HG03521 (cell line): ENCODE measurements at regions not wholly inside any gene's neighbourhood (a gene's known extent, or its start where the extent isn't known, plus 50 kb on each side); places are given as distances from the start of the nearest gene placed in this dataset.
"Not testable (repeated sequence)": the region's sequence is repeated elsewhere in the genome, so short reads cannot be mapped to it uniquely, and the experiment has no call there.

Source experiments
- ATAC-seq: cut with Tn5 transposase; IDR thresholded peaks from one replicate; pipeline ENCODE4 v1.9.1; 2021; ENCODE audit warnings: mild to moderate bottlenecking, moderate library complexity; ENCODE audit not compliant: unreplicated experiment

DNA sequence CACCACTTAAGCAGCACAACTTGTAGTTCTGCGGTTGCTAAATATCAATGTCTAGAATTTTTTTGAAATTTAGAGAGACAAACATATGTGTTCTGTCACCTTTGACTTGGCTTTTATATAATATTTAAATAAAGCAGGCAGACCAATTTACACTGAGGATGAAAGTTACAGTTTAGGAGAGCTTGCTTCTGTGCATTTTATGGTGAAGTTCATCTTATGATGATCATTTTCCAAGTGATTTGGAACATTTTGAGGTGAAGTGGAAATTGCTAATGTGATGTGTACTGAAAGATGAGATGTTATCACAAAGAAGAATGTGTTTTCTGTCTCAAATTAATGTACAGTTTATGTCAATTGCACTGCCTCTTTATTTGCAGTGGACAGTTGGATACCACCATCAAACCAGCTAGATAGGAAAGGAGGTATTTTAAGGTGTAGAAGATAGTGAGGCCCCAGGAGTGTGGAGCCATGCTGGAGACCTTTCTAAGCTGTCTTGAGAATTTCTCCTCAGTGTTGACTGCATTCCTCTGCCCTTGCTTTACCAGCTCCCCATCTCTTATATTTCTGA, 461.9 kb downstream of the UTRN start:
- ATAC-seq, result no peak

DNA sequence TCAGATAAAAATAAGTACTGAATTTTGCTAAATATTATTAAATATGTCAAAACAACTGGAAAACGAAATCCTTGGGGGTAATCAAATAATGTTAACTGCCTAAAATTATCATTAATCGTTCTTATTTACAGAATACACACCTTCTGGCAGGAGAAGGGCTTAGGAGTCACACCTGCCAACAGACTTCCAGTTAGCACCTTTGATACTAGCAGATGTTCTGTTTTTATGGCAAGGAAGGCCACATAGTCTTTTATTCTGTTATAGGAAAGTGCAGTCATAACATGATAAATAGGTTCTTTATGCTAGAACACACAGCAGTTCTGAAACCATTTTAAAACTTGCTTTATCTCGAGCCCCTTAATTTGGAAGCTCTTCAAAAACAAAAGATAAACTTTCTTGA, 464.1 kb downstream of the UTRN start:
- ATAC-seq, result no peak

DNA sequence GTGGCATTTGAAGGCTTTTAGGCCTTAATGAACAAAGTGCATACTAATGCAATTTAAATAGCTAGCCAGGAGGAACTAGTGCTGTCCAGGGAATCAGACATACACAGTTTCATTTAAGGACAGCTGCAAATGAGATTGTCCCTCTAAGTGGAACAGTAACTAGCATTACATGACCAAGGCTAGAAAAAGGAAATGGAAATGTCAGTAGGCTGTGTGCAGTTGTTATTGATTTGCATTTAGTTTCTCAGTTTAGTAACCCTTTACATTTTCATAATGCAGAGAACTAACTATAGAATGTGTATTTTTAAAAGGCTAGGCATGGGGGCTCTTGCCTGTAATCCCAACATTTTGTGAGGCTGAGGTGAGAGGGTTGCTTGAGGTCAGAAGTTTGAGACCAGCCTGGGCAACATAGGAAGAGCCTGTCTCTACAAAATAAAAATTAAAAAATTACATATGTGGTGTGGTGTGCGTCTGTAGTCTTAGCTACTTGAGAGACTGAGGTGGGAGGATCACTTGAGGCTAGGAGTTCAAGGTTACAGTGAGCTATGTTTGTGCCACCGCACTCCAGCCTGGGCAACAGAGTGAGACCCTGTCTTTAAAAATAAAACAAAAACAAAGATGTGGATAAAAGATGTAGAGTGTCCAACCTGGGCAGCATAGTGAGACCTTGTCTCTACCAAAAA, 468.0 kb downstream of the UTRN start:
- ATAC-seq, result peak; percentile 88

DNA sequence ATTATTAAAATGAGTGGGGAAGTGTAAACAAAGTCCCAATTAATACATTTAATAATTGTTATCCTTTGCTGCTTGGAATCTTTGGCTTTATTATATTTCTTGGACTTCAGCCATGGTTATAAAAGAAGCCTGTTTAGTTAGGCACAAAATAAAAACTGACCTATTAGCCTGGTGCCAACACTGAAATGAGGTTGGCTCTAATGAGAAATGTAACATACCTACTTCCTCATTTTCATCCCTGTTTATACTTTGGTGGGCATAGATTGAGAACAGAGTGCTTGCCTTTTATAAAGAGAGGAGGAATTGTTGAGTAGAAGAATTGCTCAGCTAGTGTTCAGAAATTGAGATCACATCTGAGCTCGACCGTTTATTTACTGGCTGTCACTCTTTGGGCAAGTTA, 471.3 kb downstream of the UTRN start:
- no peak for ATAC-seq

- ATAC-seq, result no peak
Measured at GRCh38 chr6:144757299-144757698, 472.2 kb downstream of the UTRN start.

DNA sequence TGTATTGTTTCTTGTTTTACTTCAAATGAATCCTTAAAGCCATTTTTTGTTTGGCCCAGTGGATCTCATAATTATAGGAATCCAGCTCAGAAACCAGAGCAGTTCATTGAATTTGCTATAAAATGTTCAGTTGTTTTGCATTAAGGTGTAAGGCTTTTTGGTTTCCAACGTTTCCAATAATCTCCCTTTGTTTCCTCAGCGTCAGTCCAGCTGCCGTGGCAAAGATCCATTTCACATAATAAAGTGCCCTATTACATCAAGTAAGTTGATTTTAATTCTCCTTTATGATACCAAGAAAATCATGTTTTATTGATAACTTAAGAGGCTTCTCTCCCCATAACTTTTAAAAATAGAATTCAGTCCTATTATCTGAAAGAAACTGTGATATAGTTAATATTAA, 472.6 kb downstream of the UTRN start:
- no peak for ATAC-seq

DNA sequence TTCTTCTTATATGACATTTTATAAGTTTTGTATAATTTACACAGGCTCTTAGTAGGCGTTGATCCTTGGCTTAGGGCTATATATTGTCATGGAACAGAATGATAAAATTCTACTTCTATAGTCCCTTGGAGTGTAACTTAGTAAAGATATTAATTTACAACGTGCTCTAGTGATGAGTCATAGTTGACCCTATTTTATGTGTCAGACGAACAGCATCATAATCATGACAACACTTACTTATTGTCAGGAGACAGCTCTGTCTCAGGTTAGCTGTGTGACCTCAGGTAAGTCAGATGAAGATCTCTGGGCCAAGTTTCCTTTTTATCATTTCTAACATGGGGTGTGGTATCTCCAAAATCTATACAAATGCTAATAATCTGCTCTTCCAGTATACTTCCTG, 473.5 kb downstream of the UTRN start:
- ATAC-seq, result no peak

GRCh38 chr6:144762469-144762868, 477.3 kb downstream of the UTRN start:
- no peak for ATAC-seq

GRCh38 chr6:144767051-144767450, 481.9 kb downstream of the UTRN start:
- no peak for ATAC-seq

GRCh38 chr6:144768551-144769075, 483.5 kb downstream of the UTRN start:
- ATAC-seq, result no peak

GRCh38 chr6:144769142-144769541, 484.0 kb downstream of the UTRN start:
- no peak for ATAC-seq

DNA sequence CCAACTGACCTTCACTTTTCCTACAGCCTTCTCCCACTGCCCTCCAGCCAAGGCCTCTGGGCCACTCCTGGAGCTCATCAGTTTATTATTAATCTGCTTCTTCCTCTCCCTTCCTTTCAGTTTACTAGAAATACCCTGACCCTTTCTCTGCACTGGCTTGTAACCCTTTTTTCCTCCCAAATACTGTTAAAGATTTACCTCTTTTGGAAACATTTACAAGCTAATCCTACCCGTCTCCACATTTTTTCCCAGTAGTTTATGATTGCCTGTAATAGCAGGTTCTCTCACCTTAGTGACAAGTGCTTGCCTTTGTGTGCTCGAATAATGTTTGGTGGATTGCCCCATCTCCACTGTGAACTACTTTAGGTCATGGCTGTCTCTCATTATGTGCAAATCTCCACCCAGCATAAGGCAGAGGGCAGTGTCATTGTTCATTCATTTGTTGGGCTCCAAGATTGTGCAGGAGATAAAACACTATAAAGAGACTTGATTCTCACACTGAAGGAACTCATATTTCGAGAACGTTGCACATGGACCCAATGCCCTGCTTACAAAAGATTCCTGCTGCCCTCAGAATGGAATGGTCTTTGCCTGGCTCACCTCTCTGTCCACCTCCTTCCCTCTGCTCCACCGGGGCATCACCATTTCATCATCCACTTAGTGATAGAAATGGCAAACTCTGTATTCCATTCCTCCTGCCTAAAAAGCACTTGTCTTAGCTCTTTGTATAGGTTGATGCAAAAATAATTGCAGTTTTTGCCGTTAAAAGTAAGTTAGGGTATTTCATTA, 491.1 kb downstream of the UTRN start:
- no peak for ATAC-seq

DNA sequence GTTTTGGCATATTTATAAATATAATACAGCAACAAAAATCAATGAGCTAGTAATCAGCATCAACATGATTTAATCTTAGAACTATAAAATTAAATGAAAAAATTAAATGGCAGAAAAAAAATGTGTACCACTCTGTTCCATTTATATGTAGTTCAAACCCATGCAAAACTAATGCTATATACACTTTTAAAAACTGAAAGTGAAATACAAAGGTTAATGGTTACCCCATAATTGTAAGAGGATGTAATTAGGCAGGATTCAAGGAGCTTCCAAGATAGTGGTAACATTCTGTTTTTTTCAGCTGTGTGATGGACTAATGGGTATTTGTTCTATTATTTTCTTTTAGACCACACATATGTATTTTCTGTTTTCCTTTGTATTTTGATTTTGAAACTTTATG, 492.1 kb downstream of the UTRN start:
- no peak for ATAC-seq

GRCh38 chr6:144778056-144778455, 492.9 kb downstream of the UTRN start:
- no peak for ATAC-seq

DNA sequence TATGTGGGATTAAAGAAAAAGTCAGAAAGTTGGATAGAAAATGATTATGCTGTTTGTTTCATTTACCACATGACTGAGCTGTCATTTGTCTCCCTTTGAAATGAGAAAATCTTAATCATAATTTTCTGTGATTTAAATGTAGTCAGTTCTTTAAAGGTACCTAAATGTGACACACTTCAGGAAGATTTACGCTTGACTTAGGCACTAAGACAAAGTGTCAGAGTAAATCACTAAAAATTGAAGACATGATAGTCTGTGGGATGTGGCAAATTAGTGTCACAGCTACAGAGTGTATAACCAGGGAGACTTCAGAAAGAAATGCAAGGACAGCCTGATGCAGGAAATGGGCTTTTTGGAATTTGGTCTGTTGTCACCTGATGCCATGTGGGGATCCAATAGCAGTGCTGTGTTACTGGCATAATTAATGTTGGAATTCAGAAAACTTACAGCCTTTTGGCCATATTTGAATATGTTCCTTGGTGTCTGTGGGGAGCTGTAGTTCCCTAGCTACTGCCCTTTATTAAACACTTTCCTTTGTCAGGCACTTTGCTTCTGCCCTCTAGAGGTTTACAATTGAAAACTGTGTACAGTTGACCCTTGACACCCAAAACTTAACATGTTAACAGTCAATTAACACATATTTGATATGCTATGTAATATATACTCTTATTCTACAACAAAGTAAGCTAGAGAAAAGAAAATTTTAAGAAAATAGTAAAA, 493.8 kb downstream of the UTRN start:
- ATAC-seq, result no peak

GRCh38 chr6:144781836-144782235, 496.7 kb downstream of the UTRN start:
- ATAC-seq, result no peak

DNA sequence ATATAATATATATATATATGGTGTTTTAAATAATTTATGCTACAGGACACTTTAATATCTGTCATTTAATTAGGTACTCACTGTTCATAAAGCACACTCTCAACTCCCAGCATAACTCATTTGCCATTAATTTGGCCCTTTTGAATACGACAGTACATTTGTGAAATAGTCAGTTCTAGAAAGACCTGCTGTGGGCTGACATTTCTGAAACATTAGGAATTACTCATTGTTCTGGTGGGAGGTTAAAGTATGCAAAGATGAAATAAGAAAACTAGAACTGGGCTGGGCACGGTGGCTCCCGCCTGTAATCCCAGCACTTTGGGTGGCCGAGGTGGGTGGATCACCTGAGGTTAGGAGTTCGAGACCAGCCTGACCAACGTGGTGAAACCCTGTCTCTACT, 497.5 kb downstream of the UTRN start:
- no peak for ATAC-seq

- no peak for ATAC-seq
Measured at GRCh38 chr6:144785056-144785455, 499.9 kb downstream of the UTRN start.

- ATAC-seq, result no peak
Measured at GRCh38 chr6:144786825-144787224, 501.7 kb downstream of the UTRN start.

DNA sequence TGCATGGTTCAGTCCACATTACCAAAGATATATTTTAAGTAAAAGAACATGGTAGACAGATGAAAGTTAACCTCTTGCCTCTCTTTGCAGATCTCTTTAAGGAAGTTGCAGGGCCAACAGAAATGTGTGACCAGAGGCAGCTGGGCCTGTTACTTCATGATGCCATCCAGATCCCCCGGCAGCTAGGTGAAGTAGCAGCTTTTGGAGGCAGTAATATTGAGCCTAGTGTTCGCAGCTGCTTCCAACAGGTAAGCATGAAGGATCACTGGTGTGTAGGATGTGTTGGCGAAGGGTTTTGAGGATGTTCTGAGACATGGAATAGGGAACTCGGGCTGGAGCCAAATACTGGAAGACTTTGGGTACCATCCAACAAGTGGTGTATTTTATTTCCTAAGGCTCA, 508.6 kb downstream of the UTRN start:
- ATAC-seq, result no peak

DNA sequence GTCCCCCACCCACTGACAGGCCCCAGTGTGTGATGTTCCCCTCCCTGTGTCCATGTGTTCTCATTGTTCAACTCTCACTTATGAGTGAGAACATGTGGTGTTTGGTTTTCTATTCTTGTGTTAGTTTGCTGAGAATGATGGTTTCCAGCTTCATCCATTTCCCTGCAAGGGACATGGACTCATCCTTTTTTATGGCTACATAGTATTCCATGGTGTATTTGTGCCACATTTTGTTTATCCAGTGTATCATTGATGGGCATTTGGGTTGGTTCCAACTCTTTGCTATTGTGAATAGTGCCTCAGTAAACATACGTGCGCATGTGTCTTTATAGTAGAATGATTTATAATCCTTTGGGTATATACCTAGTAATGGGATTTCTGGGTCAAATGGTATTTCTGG, 509.9 kb downstream of the UTRN start:
- ATAC-seq, result not testable (repeated sequence)
